Stimulated activated CD4-positive, alpha-beta T cell treated with anti-CD3 and anti-CD28 coated beads, Interleukin-1b, Interleukin-23, amount 100 ng/mL, for 4 hours (primary cell): ENCODE measurements at regions not wholly inside any gene's neighbourhood (a gene's known extent, or its start where the extent isn't known, plus 50 kb on each side); places are given as distances from the start of the nearest gene placed in this dataset.

Experiments used
- DNase-seq, 2 donors: peaks; one replicate each; pipeline ENCODE4 v3.0.0-alpha.2; 2020; ENCODE audit warnings: low read depth in 2 of 2

DNA sequence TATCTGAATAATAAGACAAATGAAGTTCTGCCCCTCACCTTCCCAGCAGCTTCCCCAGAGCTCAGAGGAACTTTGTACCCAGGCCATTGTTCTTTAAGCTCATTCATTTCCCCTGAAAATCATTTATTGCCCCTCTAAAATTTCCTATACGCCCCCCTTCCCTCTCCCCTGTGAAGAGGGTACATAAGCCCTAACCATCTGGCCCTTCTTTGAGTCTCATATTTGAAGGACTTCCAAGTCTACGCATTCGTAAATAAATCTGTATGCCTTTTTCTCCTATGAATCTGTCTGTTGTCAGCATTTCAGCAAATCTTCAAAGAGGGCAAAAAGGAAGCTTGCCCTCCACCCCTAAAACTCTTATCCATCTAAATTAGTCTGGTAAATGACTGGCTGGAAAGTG lies 73.1 kb upstream of the DST start:
- DNase-seq = no peak

DNA sequence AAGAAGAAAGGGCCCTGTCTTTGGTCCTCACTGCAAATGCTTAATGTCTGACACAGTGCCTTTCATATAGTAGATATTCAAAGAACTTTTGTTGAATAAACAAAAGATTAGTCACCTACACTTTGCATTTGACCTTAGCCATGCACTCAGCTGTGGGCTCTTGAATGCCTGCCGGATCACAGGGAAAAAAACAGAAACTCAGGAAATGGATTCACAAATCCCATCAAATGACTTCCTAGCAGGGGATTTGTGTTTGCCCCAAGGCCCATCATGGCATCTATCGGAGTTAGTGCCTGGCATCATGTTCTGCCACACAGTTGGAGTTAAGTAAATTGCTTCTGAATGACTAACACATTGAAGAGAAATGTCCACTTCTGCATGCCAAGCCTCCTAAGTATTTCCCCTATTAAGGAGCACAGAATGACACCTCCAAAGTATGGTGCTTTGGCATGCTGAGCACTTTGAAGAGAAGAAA lies 72.3 kb upstream of the DST start:
- DNase-seq = no peak

DNA sequence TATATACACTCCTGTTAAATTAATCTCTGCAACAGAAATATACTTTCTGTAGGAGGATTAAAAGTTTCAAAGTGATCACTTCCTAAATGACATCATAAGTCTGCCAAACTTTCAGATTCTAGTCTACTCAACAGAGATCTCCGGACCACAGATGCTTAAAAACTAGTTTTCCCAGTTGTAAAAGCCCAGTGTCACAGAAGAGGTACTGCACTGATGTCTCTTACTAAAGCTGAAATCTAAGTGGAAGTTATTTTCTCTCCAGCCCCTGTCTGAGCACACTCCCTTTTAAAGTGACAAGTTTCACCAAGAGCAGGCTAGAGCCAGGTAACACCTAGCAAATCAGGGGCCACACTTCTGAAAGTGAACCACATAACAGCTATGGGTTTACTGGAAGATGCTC lies 71.6 kb upstream of the DST start:
- DNase-seq = no peak

DNA sequence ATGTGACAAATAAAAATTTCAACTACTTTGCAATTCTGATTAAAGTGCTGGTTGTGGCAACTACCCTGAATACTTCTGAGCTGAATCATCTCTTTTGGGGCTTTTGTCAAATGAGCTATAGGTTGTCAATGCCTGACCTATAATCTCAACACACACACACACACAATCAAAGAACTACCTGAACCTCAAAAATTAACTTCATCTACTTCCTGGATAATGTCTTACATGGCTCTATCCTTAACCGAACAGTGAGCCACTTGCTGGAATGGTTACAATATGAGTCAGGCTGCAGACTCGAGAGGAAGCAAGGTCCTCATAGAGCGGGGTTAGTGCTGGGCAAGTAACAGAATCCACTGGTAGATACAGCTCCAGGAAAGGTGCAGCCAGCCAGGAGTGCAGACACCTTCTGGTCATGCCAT lies 70.6 kb upstream of the DST start:
- no peak for DNase-seq

DNA sequence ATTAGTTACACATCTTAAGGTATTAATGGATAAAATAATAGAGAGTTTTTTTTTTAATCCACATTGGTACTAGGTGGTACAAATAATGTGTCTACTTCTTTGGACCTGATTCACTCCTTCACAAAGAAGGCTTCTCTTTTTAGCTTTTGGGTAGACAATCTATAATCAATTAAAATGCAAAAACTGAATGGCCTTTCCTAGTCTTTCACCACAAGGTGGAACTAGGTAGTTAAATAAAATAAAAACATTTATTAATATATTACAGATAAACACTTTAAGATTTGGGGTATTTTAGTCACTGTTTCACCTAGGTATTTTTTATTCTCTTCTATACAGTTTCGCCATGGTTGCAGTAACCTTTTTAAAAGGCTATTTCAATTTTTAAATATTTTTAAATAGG lies 68.3 kb upstream of the DST start:
- no peak for DNase-seq

DNA sequence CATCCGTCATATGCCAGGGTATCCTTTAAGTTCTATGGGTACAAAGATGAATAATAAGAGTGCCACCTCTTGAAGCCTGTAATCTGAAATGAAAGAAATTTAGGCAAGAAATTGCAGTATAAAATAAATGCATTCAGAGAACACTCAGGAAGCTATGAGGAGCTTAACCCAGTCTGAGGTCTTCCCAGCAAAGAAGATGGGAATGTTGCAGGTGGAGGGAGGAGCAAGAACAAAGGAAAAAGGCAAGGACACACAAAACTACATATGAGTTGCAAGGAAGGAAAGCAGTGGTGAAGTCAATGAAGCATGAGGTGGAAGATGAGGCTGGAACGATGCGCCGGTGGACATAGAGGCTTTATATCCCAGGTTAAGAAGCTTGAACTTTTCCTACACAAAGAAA lies 67.0 kb upstream of the DST start:
- DNase-seq = no peak

DNA sequence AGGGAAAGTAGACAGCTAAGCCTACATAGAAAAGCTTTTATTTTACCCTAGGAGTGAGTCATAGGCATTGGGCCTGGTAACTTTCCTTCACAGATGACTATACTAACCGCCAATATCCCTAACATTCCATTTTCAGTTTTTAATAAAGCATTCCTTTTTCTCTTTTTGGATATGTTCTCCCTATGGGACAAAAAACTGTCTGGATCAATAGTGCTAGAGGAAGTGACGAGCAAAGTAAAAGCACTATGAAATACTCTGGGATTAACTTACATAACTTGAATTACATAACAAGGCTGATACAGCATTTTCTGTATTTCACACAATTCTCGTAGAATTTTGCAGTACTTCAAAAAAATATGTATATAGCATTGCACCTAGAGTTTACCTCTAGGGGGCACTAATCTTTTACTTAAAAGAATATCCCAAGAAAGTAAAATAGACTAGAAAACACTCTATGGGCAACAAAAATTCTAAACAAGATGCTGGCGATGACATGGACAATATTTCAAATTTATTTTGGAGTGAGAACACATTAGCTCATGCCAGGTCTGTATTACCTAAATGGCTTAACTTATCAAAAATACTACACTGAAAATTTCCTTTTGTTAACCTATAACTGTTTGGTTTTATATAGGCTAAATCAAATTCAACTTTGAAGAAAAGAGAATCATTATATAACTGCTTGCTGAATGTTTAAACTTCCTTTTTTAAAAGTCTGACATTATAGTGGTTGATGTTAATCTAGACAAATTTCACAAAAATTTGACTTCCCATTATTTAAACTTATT lies 66.3 kb upstream of the DST start:
- no peak for DNase-seq

DNA sequence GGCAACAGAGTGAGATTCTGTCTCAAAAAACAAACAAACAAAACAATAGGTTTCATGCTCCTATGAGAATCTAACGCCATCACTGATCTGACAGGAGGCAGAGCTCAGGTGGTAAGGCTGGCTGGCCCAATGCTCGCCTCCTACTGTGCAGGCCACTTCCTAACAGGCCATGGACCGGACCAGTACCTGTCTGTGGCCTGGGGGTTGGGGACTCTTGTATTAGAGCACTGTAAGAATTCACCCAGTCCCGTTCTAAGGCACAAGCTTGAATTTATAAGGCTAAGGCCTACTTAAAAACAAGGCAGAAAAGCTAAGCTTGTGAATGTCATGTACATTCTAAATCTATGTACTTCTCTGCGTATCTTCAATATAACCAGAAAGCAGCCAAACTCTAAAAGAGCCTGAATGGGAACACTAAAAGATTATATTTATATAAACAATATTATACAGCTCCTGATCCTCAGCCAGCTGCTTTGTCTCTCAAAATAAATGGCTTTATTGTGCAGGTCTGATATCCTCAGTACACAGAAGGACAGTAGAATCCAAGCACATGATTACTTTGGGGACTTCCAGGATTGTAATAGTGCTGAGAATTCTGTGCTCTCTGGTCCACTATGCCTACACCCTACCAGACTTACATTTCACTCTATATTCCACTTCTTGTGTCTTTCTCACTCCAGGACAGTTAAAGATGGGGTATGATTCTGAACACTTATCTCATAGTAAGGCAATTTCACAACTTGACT lies 64.5 kb upstream of the DST start:
- no peak for DNase-seq

DNA sequence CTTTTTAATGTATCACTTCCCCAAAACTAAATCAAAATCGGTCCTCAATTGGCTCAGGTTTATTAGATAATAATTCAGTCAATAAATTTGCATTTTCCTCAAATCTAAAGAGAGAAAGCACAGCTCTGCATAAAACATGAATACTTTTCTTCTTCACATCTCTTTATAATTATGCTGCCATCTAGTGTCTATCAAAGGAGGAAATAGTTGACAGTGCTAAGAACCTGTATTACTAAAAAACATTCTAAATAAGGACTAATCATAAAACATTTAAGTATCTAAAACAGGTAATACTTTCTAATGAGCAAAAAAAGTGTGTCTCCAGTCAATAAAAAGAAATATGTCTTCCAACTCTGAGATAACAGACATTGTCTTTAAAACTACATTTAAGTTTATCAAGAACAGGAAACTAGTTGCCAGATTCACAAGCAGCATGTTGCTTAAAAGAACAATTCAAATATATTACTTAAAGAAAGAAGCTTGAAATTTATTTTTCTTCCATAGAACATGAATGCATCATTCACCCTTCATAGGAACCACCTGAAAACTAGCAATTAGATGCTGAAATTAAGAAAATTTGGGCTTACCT lies 56.5 kb upstream of the DST start:
- DNase-seq = no peak

DNA sequence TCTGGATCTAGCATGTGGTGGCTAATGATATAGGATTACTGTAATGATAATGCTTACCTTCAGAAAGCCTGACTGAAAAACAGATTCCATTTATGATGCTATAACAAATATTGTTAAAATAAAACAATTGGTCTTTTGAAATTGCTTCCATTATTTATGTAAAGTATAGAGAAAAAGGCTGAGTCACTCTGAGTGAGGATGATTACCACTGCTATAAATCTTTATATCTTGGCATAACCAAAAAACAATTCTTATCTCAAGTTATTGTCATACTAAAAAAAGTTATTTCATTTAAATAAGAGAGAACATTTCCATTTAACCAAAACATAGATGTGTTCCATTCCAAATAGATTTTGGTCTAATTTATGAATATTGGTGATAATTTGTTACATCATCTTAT lies 53.0 kb upstream of the DST start:
- no peak for DNase-seq

DNA sequence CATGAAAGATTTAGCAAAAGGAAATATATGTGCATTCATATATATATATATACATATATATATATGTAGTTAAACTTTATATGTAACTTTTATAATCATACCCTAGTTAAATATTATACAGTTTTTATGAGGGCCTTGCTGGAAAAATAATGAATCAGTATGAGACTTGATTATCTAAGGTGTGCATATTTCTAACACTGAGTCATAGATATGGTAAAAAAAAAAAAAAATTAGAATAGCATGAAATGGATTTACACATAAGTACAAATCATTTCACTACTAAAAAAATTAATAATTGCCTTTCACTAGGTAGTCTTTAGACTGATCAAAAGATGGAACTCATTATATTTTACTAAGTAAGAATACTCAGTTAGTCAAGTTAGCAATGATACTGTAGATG lies 51.3 kb upstream of the DST start:
- no peak for DNase-seq

DNA sequence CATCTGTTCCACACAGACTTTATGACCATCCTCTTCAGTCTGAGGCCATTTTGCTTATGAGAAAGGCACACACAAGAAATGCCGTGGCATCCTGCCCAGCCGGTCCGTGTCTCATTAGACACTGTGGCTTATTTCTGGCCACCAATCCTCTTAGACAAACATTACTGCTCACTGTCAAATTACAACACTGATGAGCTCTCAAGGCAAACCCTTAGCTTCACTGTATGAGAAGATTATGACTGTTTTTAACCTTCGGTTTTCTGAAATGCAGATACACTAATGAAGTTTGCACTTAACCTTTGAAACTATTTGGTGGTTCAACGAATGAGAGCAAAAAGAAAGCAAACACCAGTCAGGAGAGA lies 50.5 kb upstream of the DST start:
- DNase-seq = no peak

DNA sequence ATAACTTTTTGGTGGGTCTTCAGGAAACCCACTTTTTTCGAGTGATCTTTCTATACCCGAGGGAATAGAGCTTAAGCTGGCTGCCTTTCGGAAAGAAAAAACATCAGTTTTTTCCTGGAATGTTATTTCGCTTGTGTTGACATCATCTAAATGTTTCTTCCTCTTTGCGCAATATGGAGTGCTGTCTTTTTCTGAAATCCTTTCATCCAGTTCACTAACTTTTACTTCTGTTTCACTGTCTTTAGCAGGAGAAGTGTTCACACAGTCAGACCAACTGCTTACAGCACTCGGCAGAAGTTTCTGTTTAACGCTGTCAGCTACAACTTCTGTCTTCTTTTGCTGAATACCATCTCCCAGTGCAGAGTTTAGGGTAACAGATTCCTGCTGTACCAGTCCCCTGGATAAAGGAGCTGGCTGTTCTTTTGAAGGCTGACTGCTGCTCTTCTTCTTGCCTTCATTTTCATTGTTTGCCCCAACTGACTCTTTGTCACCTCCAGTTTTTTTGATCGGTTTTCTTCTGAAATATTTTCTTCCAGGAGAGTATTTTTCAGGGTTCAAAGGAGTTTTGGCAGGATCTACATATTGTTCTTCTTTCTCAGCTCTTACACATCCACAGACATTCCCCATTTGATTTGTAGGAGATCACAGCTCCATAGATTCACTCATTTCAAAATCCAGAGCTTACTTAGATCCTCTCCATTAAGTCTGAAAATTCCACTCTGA lies 50.0 kb upstream of the DST start:
- no peak for DNase-seq
